Karpas-422 (cell line): ENCODE measurements at regions not wholly inside any gene's neighbourhood (a gene's known extent, or its start where the extent isn't known, plus 50 kb on each side); places are given as distances from the start of the nearest gene placed in this dataset.

Experiments used
- DNase-seq: peaks from one replicate; pipeline ENCODE4 v3.0.0-alpha.2; 2015
- H2AFZ ChIP-seq: fragments of 200-600 bp; sonication (generic); 2 replicates; pipeline ENCODE4 v1.6.1; 2014; ENCODE audit warnings: antibody characterized with exemption, low read length, mixed read lengths
- H3K27ac ChIP-seq: fragments of 200-600 bp; sonication (generic); 2 replicates; pipeline ENCODE4 v1.5.1; 2014; ENCODE audit warnings: mild to moderate bottlenecking, low read length, moderate library complexity
- H3K27me3 ChIP-seq: fragments of 200-600 bp; sonication (generic); 2 replicates; pipeline ENCODE4 v1.6.1; 2014; ENCODE audit warnings: low read length, mixed read lengths
- H3K36me3 ChIP-seq: fragments of 200-600 bp; sonication (generic); 2 replicates; pipeline ENCODE4 v1.6.1; 2014; ENCODE audit warnings: low read length, mixed read lengths; ENCODE audit not compliant: insufficient read depth
- H3K4me1 ChIP-seq: fragments of 200-600 bp; sonication (generic); 2 replicates; pipeline ENCODE4 v1.6.1; 2014; ENCODE audit warnings: mild to moderate bottlenecking, low read length, mixed read lengths
- H3K4me2 ChIP-seq: fragments of 200-600 bp; sonication (generic); 2 replicates; pipeline ENCODE4 v1.6.1; 2014; ENCODE audit warnings: low read length, low read depth, mild to moderate bottlenecking; ENCODE audit not compliant: poor library complexity, severe bottlenecking
- H3K4me3 ChIP-seq: fragments of 200-600 bp; sonication (generic); 2 replicates; pipeline ENCODE4 v1.5.1; 2014; ENCODE audit warnings: mild to moderate bottlenecking, antibody characterized with exemption, low read length, mixed read lengths
- H3K79me2 ChIP-seq: fragments of 200-600 bp; sonication (generic); 2 replicates; pipeline ENCODE4 v1.6.1; 2014; ENCODE audit warnings: mild to moderate bottlenecking, low read length, mixed read lengths
- H3K9ac ChIP-seq: fragments of 200-600 bp; sonication (generic); 2 replicates; pipeline ENCODE4 v1.6.0; 2014; ENCODE audit warnings: low read length
- H3K9me2 ChIP-seq: fragments of 200-600 bp; sonication (generic), shearing (Covaris generic); replicated peaks from 2 replicates; pipeline ENCODE4 v1.6.0; 2014; ENCODE audit warnings: mild to moderate bottlenecking, low read length, moderate library complexity; ENCODE audit not compliant: insufficient read depth
- H3K9me3 ChIP-seq: fragments of 300-700, 200-600 bp; sonication (generic); 2 replicates; pipeline ENCODE4 v1.6.1; 2014; ENCODE audit warnings: low read length, mixed read lengths
- H4K20me1 ChIP-seq: fragments of 200-600 bp; sonication (generic); 2 replicates; pipeline ENCODE4 v1.6.1; 2014; ENCODE audit warnings: mild to moderate bottlenecking, antibody characterized with exemption, low read length, low read depth; ENCODE audit not compliant: insufficient read depth

GRCh38 chr16:74215249-74215648 is 81.4 kb upstream of the PSMD7 start:
- no peaks in the 10 kb centered on the region for H3K79me2 ChIP-seq
- no peaks in the 10 kb centered on the region for H3K4me1 ChIP-seq
- H3K27me3 ChIP-seq, result no peaks in the 10 kb centered on the region
- H3K9ac ChIP-seq, result no peak overlapping the region
- no peaks in the 10 kb centered on the region for H3K9me3 ChIP-seq
- H3K27ac ChIP-seq, result no peak overlapping the region
- no peaks in the 10 kb centered on the region for H3K9me2 ChIP-seq
- no peak overlapping the region for H3K4me2 ChIP-seq
- no peak for DNase-seq
- H2AFZ ChIP-seq, result no peak overlapping the region
- H4K20me1 ChIP-seq, result no peaks in the 10 kb centered on the region
- H3K4me3 ChIP-seq, result no peak overlapping the region
- H3K36me3 ChIP-seq, result no peaks in the 10 kb centered on the region

DNA sequence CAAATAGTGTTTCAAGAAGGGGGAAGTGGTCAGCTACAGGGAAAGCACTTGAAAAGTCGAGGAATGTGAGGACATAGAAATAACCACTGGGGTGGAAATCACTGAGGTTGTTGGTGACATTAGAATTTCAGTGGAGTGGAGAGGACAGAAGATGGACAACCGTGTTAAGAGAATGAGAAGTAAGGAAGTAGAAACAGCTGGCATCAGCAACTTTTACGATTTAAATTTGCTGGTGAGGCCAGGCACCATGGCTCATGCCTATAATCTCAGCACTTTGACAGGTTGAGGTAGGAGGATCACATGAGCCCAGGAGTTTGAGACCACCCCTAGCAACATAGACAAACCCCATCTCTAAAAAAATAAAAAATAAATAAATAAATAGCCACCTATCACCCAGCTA is 83.2 kb upstream of the PSMD7 start:
- Histone ChIP-seq H3K9me2 (no peaks in the 10 kb centered on the region), H3K27ac (no peak overlapping the region), H3K9ac (no peak overlapping the region), H3K27me3 (no peaks in the 10 kb centered on the region), H2AFZ (no peak overlapping the region), H3K79me2 (no peaks in the 10 kb centered on the region), H3K9me3 (no peaks in the 10 kb centered on the region), H3K36me3 (no peaks in the 10 kb centered on the region), H3K4me3 (no peak overlapping the region), H3K4me2 (no peak overlapping the region), H4K20me1 (no peaks in the 10 kb centered on the region), H3K4me1 (no peaks in the 10 kb centered on the region)
- DNase-seq, result no peak

DNA sequence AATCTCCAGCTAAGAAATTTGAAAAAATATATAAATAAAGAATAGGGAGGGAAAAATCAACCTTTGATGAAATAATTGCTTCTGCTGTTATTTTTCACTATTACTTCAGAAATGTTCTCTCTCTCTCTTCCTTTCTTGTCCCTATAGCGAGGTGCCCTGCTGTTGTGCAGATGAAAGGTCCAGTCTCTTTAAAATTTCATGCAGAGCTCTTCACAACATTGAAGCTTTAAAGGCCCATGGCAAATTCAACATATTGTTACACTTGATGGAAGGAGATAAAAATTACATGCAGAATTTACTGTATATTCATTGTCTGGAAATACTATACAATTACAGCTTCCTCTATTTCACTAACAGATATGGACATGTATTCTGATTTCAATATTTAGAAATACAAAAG is 86.4 kb upstream of the PSMD7 start:
- Histone ChIP-seq H3K9me2 (no peaks in the 10 kb centered on the region), H3K27me3 (no peaks in the 10 kb centered on the region), H3K36me3 (no peaks in the 10 kb centered on the region), H2AFZ (no peak overlapping the region), H3K27ac (no peak overlapping the region), H3K9me3 (no peaks in the 10 kb centered on the region), H3K4me1 (no peaks in the 10 kb centered on the region), H3K4me2 (no peak overlapping the region), H4K20me1 (no peaks in the 10 kb centered on the region), H3K79me2 (no peaks in the 10 kb centered on the region), H3K9ac (no peak overlapping the region), H3K4me3 (no peak overlapping the region)
- no peak for DNase-seq

- Histone ChIP-seq H3K27me3 (no peaks in the 10 kb centered on the region), H3K36me3 (no peaks in the 10 kb centered on the region), H3K79me2 (no peaks in the 10 kb centered on the region), H3K4me2 (no peak overlapping the region), H3K4me3 (no peak overlapping the region), H3K9ac (no peak overlapping the region), H3K4me1 (no peaks in the 10 kb centered on the region), H3K9me3 (no peaks in the 10 kb centered on the region), H3K27ac (no peak overlapping the region), H3K9me2 (no peaks in the 10 kb centered on the region), H4K20me1 (no peaks in the 10 kb centered on the region), H2AFZ (no peak overlapping the region)
- DNase-seq, result no peak
These were observed 94.6 kb upstream of the PSMD7 start for GRCh38 chr16:74202009-74202408.

DNA sequence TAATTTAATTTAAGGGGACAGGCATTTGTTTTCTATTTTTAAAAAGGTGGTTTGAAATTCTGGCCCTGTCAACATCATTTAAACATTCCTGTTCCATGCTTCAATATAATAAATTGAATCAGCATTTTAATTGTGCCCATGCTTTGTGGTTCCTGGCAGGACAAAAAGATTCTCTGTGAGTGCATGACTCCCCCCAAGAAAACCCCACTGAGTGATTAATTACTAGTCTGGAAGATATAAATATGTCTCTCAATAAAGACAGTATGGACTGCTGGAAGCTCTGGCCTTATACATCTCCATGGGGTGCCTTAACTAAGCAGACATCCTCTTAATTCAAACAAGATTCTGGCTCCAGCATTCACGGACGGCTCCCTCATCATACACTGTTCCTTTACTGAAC is 95.0 kb upstream of the PSMD7 start:
- no peaks in the 10 kb centered on the region for H4K20me1 ChIP-seq
- no peaks in the 10 kb centered on the region for H3K27me3 ChIP-seq
- H3K4me3 ChIP-seq, result no peak overlapping the region
- no peak for DNase-seq
- no peaks in the 10 kb centered on the region for H3K9me3 ChIP-seq
- no peak overlapping the region for H2AFZ ChIP-seq
- no peaks in the 10 kb centered on the region for H3K36me3 ChIP-seq
- no peaks in the 10 kb centered on the region for H3K79me2 ChIP-seq
- H3K4me2 ChIP-seq, result no peak overlapping the region
- H3K9me2 ChIP-seq, result no peaks in the 10 kb centered on the region
- no peak overlapping the region for H3K27ac ChIP-seq
- H3K9ac ChIP-seq, result no peak overlapping the region
- no peaks in the 10 kb centered on the region for H3K4me1 ChIP-seq

- Histone ChIP-seq H2AFZ (no peak overlapping the region), H3K9me2 (no peaks in the 10 kb centered on the region), H3K27ac (no peak overlapping the region), H3K27me3 (no peaks in the 10 kb centered on the region), H3K4me2 (no peak overlapping the region), H3K79me2 (no peaks in the 10 kb centered on the region), H3K9me3 (no peaks in the 10 kb centered on the region), H3K4me1 (no peaks in the 10 kb centered on the region), H3K36me3 (no peaks in the 10 kb centered on the region), H3K9ac (no peak overlapping the region), H4K20me1 (no peaks in the 10 kb centered on the region), H3K4me3 (no peak overlapping the region)
- no peak for DNase-seq
These were observed 95.7 kb upstream of the PSMD7 start for GRCh38 chr16:74200921-74201320.

DNA sequence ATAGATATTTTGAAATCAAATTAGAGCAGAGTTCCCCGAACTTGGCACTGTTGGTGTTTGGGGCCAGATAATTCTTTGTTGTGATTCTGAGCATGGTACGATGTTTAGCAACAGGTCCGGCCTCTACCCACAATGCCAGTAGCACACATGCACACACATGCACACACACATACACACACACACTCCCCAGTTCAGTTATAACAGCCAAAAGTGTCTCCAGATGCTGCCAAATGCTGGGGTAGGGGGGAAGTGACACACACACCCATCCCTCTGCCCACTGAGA is 96.8 kb upstream of the PSMD7 start:
- H3K4me2 ChIP-seq, result no peak overlapping the region
- H2AFZ ChIP-seq, result no peak overlapping the region
- H4K20me1 ChIP-seq, result no peaks in the 10 kb centered on the region
- no peak overlapping the region for H3K4me3 ChIP-seq
- DNase-seq, result no peak
- no peaks in the 10 kb centered on the region for H3K79me2 ChIP-seq
- no peaks in the 10 kb centered on the region for H3K9me2 ChIP-seq
- H3K36me3 ChIP-seq, result no peaks in the 10 kb centered on the region
- no peaks in the 10 kb centered on the region for H3K9me3 ChIP-seq
- H3K27ac ChIP-seq, result no peak overlapping the region
- no peak overlapping the region for H3K9ac ChIP-seq
- no peaks in the 10 kb centered on the region for H3K27me3 ChIP-seq
- H3K4me1 ChIP-seq, result no peaks in the 10 kb centered on the region

GRCh38 chr16:74199066-74199841 is 97.4 kb upstream of the PSMD7 start:
- no peaks in the 10 kb centered on the region for H3K9me3 ChIP-seq
- H2AFZ ChIP-seq, result no peak overlapping the region
- no peaks in the 10 kb centered on the region for H3K4me1 ChIP-seq
- DNase-seq, result no peak
- H3K27me3 ChIP-seq, result no peaks in the 10 kb centered on the region
- H4K20me1 ChIP-seq, result no peaks in the 10 kb centered on the region
- no peak overlapping the region for H3K4me2 ChIP-seq
- H3K9me2 ChIP-seq, result no peaks in the 10 kb centered on the region
- no peak overlapping the region for H3K9ac ChIP-seq
- H3K4me3 ChIP-seq, result no peak overlapping the region
- H3K79me2 ChIP-seq, result no peaks in the 10 kb centered on the region
- H3K36me3 ChIP-seq, result no peaks in the 10 kb centered on the region
- no peak overlapping the region for H3K27ac ChIP-seq
